ENCODE measurements at regions not wholly inside any gene's neighbourhood (a gene's known extent, or its start where the extent isn't known, plus 50 kb on each side); places are given as distances from the start of the nearest gene placed in this dataset.

DNA sequence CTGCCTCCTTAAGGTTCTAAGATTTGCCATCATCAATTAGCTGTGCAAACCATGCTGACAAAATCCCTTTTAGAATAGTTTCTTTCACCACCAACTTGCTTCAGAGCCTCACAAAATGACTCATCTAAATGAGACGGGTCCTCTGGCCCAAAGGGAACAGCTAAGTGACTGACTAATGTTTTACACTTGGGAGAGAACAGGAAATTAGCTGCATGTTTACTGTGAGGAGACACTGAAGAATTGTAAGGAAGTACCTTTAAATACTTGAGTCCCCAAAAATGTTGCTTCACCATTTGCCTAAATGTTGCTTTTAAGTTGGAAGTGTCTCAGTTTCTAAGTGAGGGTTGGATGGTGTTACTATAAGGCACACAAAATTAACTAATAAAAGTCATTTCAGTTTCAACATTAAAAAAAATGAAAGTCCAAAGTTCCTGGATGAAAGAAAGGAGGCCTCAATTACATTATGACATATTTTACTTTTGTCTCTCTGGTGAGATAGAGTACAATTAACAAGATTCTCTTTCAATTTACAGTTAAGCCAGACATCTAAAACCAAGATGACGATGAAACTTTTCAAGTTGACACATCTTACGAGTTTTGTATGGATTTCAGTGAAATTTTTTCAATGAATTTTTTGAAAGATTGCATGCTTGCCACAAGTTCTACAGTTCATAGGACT lies 229.1 kb upstream of the FN1 start:
- H3K9ac ChIP-seq (ENCODE audit: control insufficient read depth, insufficient read depth, low read length), result no peak overlapping the region
- peak; percentile 93 for ATAC-seq
- in situ Hi-C loops (cut with MboI) (no loop called here), intact Hi-C loops (cut with micrococcal nuclease; ENCODE audit: unreplicated experiment) (loop anchor here (1.0 to 10.0 kb wide), 3 partner anchors 15 to 210 kb away; no protein-coding TSS in a partner anchor)
- H3K27ac ChIP-seq (ENCODE audit: control insufficient read depth, insufficient read depth), result no peak overlapping the region
- H3K4me1 ChIP-seq (ENCODE audit: control insufficient read depth, insufficient read depth, low read length), result no peaks in the 10 kb centered on the region
- no peaks in the 10 kb centered on the region for H3K9me3 ChIP-seq (replicated peaks; ENCODE audit: control insufficient read depth, insufficient read depth, low read length)
- no peak overlapping the region for H3K4me2 ChIP-seq (ENCODE audit: control insufficient read depth, insufficient read depth)
- ChIA-PET POLR2A (no interaction called here), SMC1A (ENCODE audit: uncharacterized antibody, unreplicated experiment) (interaction anchor here (0.8 to 2.4 kb wide), 13 partner anchors 10 to 249 kb away, joined by 3 to 11 read pairs (median 5); no protein-coding TSS in a partner anchor), RAD21 (ENCODE audit: unreplicated experiment) (interaction anchor here (0.6 to 3.1 kb wide), 9 partner anchors 9 to 253 kb away, joined by 3 to 17 read pairs (median 3); no protein-coding TSS in a partner anchor), CTCF (interaction anchor here (0.7 to 1.5 kb wide), 5 partner anchors 17 to 221 kb away, joined by 3 to 6 read pairs (median 5); no protein-coding TSS in a partner anchor)
- peak; percentile 63 for DNase-seq (ENCODE audit: low read depth, low spot score)
- H3K27me3 ChIP-seq (replicated peaks in 1 of 2; ENCODE audit: control insufficient read depth in 2 of 2, insufficient read depth in 2 of 2, low read length in 1 of 2), result no peaks in the 10 kb centered on the region; a peak in 1 of 4 replicates
- H4K20me1 ChIP-seq (ENCODE audit: control insufficient read depth, insufficient read depth), result no peaks in the 10 kb centered on the region
- no TSS peak for BruUV-seq (replicated peaks)
- 22% methylated on average over 3 of the region's 3 CpGs for WGBS (ENCODE audit: insufficient coverage, insufficient replicate concordance, low lambda C conversion rate, missing lambda C conversion rate)
- no peaks in the 10 kb centered on the region for H3K79me2 ChIP-seq (ENCODE audit: control insufficient read depth, insufficient read depth, low read length)
- FAIRE-seq, result no peak
- H3K4me3 ChIP-seq, result no peak overlapping the region
- peak overlapping the region; percentile 24 for H2AFZ ChIP-seq (ENCODE audit: control insufficient read depth, low read depth, low read length)
- H3K36me3 ChIP-seq (ENCODE audit: control insufficient read depth in 2 of 2, insufficient read depth in 2 of 2, low read length in 1 of 2), result no peaks in the 10 kb centered on the region
- TF ChIP-seq RUNX3 (IDR thresholded peaks at IDR 0.05; ENCODE audit: low read length) (0 out of 2 replicates have a peak, but pooled peaks have one; percentile 5), ZNF24 (IDR thresholded peaks at IDR 0.05) (0 out of 2 replicates have a peak, but pooled peaks have one; percentile 14), TBL1XR1 (IDR thresholded peaks at IDR 0.05; ENCODE audit: low read depth, low read length) (no peak), BHLHE40 (IDR thresholded peaks at IDR 0.05; ENCODE audit: borderline replicate concordance in 1 of 2, low read depth in 2 of 2, low read length in 1 of 2) (no peak), KLF5 (IDR thresholded peaks at IDR 0.05; ENCODE audit: partially characterized antibody) (no peak), CHD4 (IDR thresholded peaks at IDR 0.05) (no peak), NR2F1 (conservative IDR thresholded peaks at IDR 0.05) (no peak), IKZF1 (conservative IDR thresholded peaks at IDR 0.05) (peak; percentile 86), RCOR1 (conservative IDR thresholded peaks at IDR 0.05; ENCODE audit: low read depth, low read length) (no peak), ASH2L (IDR thresholded peaks at IDR 0.05; ENCODE audit: borderline replicate concordance, low read depth) (no peak), JUND (IDR thresholded peaks at IDR 0.05; ENCODE audit: low read depth, low read length) (peak; percentile 66; the same call in 1 of the 2 replicates), SMARCA5 (IDR thresholded peaks at IDR 0.05) (no peak), ZSCAN29 (IDR thresholded peaks at IDR 0.05) (no peak), NRF1 (conservative IDR thresholded peaks at IDR 0.05; ENCODE audit: low read depth, low read length) (no peak), BACH1 (IDR thresholded peaks at IDR 0.05; ENCODE audit: borderline replicate concordance) (peak; percentile 35; the same call in 1 of the 2 replicates)
- TF ChIP-seq, protein P1, sequence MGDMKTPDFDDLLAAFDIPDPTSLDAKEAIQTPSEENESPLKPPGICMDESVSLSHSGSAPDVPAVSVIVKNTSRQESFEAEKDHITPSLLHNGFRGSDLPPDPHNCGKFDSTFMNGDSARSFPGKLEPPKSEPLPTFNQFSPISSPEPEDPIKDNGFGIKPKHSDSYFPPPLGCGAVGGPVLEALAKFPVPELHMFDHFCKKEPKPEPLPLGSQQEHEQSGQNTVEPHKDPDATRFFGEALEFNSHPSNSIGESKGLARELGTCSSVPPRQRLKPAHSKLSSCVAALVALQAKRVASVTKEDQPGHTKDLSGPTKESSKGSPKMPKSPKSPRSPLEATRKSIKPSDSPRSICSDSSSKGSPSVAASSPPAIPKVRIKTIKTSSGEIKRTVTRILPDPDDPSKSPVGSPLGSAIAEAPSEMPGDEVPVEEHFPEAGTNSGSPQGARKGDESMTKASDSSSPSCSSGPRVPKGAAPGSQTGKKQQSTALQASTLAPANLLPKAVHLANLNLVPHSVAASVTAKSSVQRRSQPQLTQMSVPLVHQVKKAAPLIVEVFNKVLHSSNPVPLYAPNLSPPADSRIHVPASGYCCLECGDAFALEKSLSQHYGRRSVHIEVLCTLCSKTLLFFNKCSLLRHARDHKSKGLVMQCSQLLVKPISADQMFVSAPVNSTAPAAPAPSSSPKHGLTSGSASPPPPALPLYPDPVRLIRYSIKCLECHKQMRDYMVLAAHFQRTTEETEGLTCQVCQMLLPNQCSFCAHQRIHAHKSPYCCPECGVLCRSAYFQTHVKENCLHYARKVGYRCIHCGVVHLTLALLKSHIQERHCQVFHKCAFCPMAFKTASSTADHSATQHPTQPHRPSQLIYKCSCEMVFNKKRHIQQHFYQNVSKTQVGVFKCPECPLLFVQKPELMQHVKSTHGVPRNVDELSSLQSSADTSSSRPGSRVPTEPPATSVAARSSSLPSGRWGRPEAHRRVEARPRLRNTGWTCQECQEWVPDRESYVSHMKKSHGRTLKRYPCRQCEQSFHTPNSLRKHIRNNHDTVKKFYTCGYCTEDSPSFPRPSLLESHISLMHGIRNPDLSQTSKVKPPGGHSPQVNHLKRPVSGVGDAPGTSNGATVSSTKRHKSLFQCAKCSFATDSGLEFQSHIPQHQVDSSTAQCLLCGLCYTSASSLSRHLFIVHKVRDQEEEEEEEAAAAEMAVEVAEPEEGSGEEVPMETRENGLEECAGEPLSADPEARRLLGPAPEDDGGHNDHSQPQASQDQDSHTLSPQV (IDR thresholded peaks at IDR 0.05), result 0 out of 2 replicates have a peak, but pooled peaks have one; percentile 3
- TF ChIP-seq, protein P2, sequence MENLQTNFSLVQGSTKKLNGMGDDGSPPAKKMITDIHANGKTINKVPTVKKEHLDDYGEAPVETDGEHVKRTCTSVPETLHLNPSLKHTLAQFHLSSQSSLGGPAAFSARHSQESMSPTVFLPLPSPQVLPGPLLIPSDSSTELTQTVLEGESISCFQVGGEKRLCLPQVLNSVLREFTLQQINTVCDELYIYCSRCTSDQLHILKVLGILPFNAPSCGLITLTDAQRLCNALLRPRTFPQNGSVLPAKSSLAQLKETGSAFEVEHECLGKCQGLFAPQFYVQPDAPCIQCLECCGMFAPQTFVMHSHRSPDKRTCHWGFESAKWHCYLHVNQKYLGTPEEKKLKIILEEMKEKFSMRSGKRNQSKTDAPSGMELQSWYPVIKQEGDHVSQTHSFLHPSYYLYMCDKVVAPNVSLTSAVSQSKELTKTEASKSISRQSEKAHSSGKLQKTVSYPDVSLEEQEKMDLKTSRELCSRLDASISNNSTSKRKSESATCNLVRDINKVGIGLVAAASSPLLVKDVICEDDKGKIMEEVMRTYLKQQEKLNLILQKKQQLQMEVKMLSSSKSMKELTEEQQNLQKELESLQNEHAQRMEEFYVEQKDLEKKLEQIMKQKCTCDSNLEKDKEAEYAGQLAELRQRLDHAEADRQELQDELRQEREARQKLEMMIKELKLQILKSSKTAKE (IDR thresholded peaks at IDR 0.05; ENCODE audit: low read depth, poor library complexity, severe bottlenecking), result peak; percentile 52
